ENCODE measurements at regions not wholly inside any gene's neighbourhood (a gene's known extent, or its start where the extent isn't known, plus 50 kb on each side); places are given as distances from the start of the nearest gene placed in this dataset.
"Not testable (repeated sequence)": the region's sequence is repeated elsewhere in the genome, so short reads cannot be mapped to it uniquely, and the experiment has no call there.

DNA sequence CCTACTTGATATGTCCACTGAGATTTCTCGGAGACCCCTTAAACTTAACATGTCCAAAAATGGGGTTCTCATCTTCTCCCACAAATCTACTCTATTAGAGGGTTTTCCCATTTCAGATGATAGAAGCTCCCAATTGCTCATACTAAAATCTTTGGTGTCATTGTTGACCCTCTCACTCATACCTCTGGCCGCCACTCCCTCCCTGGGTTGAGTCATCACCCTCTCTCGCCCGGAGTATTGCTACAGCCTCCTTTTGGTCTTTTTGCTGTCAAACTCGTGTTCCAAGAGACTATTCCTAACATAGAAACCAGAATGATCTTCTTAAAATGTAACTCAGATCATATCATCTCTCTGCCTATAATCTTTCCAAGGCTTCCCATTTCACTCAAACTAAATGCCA lies 91.0 kb upstream of the GNAQ start:
- no peak for DNase-seq (ENCODE audit: low read depth)

DNA sequence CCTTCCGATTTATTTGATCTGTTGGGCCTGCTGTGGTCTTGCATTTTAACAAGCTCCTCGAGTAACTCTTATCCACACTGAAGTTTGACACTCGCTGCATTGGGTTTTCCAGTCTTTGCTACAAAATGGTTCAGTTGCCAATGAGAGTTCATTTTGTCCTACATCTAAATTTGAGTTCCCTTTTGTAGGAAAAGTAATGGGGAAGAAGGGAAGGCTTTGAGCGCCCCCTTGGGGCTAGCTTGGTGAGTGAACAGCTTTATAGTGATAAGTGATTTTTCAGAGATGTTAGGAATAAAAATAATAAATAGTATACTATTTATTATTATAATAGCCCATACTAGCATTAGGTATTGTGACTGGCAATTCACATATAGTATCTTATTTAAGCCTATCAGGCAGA lies 89.9 kb upstream of the GNAQ start:
- peak; percentile 37 for DNase-seq (ENCODE audit: low read depth)

DNA sequence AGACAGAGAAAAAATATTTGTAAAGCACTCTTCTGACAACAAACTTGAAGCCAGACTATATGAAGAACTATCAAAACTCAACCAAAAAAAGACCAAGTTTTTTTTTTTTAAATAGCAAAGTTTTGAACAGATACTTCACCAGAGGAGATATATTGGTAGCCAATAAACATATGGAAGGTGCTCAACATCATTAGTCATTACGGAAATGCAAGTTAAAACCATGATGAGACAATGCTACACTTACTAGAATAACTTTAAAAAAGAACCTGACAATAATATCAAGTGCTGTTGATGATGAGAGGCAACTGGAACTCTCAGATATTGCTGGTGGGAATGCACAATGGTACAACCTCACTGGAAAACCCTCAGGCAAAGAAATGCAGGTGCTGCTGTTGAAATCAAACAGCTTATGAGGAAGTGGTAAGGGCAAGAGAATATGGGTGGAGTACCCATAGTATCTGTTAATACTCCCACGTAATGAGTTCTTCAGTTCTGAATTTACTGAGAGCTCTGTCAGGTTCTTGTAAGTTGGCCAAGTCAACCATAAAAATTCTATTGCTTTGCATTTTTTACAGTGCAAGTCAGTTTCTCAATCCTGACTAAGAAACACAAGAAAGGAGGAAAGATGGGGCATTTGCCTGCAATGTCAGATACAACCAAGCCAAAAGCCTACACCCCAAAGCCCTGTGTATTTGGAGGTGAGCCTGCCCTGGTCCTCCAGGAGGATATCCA lies 87.3 kb upstream of the GNAQ start:
- DNase-seq (ENCODE audit: low read depth) = no peak

DNA sequence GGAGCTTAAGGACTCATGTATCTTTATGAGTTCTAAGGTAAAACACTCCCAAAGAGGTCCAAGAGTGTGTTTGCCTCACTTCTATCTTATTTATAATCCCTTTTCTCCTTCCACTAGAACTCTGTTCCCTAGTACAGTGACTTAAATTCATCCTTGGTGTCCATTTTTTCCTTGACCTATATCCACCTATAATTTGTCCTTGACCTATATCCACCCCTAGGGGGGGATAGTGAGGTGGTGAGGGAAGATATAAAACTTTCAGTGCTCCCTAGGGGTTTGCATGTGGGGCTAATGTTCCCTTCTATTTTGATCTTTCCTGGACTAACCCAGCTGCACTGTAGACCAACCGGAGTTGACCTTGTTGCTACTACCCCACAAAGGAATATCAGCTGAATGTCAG lies 83.5 kb upstream of the GNAQ start:
- DNase-seq (ENCODE audit: low read depth) = no peak

DNA sequence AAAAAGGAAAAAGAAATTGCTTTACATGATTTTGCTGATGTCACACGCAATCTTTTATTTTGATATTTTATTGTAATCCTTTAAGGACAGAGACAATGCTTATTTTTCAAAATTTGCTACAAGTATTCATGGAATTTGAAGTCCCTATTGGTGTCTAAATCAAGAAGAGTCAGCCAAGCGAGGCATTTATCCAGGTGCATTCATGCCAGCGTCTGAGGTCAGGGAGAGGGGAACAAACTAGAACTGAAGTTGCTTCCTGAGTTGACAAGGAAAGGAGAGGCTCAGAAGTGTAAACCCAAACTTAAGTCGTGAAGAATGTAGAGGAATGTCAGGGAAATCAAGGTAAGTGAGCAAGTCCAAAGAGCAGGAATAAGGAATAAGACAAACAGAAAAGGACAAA lies 83.0 kb upstream of the GNAQ start:
- DNase-seq (ENCODE audit: low read depth) = no peak

DNA sequence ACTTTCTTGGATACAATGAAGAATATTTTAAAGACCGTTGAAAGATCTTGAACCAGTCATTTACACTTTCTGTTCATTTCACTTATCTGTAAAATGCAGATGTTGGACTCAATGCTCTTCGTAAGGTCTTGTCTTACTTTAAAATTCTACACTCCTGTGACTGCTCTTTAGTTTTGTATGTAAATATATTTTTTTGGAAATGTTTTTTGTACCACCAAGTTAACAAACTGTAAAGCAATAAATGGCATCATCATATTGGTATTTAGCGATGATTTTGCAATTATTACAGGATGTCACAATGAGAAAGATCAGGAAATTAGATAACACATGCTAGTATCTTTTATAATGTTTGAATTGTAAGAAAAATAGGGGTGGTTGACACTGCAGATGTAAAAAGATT lies 80.8 kb upstream of the GNAQ start:
- no peak for DNase-seq (ENCODE audit: low read depth)

DNA sequence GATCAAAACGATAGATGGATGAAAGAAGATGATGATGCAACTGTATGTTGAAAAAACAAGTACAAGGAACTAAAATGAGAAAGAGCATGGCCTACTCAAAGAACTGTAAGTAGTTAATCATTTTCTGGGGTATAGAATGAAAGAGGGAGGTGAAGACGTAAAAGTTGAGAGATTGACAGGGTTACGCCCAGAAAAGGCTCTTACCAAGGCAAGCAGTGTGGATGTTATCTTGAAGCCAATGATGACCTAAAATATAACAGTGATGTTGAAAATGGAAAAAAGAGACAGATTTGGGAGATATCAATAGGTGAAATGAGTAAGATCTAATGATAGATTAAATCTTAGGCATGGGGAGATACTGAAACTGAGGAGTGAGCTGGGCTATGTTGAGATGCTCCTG lies 80.4 kb upstream of the GNAQ start:
- DNase-seq (ENCODE audit: low read depth) = no peak

DNA sequence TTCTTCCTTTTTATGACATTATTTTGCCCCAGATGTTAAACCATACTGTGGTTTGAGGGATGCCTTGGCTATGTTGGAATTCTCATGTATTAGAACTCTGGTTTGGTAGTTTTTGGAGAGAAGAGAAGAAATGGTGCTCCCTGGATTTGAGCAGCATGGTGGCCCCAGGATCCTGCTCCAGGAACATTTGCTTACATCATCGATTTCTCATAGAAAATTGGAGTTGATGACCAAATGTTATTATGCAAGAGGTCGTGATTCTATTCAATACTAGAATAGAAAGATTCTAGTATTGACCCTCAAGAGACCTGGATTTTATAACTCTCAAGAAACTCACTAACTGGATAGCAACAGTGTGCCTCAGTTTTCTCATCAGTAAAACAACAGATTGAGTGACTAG lies 77.5 kb upstream of the GNAQ start:
- no peak for DNase-seq (ENCODE audit: low read depth)

DNA sequence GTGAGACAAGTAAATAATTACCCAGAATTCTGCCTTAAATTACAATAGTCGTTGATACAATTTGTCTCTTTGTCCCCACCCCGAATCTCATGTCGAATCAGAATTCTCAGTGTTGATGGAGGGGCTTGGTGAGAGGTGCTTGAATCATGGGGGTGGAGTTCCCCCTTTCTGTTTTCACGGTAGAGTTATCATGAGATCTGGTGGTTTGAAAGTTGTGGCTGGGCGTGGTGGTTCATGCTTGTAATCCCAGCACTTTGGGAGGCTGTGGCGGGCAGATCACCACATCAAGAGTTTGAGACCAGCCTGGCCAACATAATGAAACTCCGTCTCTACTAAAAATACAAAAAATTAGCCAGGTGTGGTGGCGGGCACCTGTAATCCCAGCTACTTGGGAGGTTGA lies 75.0 kb upstream of the GNAQ start:
- DNase-seq (ENCODE audit: low read depth) = not testable (repeated sequence)

DNA sequence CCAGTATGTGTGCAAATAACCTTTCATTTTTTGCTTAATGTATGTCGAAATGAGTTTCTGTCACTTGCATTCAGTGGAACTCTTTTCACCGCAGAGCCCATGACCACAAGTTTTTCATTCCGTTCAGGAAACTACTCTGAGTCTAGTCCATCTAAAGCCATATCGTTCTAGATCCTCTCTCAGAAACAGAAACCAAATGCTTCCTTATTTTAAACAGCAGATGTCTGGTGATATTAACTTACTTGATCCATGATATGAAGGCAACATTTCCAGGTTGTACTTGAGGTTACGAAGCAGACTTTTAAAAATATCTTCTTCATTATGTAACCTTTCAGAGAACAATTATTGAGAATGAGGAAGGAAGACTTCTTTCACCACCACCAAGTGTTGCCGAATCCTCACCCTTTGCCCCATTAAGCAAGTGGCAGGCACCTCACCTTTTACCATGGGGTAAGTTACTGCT lies 72.4 kb upstream of the GNAQ start:
- DNase-seq (ENCODE audit: low read depth) = no peak

DNA sequence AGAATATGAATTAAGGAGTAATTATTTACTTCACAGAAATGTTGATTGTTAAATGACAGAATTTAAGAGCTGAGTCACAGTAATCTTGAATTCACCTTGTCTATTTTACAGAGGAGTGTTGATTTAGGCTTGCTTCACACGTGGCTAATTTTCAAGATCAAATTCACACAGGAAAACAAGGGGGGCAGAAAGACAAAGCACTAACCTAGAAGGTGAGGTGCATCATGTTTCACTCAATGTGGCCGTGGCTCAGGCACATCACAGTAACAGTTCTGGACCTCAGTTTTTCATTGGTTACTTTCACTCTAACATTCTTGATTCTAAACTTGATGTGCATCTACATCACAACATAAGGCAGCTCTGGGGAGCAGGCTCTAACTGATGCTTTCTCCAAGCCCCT lies 69.6 kb upstream of the GNAQ start:
- DNase-seq (ENCODE audit: low read depth) = no peak

DNA sequence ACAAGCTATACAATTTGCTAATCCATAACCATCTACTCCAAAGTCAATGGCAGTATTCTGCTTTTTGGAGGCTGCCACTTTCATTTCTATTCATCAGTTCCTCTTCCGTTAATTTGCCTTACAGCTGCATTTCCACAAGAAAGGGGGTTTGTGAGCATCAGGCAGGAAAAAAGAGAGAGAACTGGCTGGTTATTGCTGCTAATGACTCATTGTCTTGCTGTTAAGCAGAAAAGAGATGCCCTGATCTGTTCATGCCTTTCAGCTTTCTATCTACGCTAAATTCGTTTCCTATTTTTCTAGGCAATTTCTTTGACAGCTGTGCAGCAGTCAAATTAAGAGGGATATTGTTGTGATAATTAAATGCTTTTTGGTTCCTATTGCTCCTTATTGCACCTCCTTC lies 65.9 kb upstream of the GNAQ start:
- DNase-seq (ENCODE audit: low read depth) = no peak

DNA sequence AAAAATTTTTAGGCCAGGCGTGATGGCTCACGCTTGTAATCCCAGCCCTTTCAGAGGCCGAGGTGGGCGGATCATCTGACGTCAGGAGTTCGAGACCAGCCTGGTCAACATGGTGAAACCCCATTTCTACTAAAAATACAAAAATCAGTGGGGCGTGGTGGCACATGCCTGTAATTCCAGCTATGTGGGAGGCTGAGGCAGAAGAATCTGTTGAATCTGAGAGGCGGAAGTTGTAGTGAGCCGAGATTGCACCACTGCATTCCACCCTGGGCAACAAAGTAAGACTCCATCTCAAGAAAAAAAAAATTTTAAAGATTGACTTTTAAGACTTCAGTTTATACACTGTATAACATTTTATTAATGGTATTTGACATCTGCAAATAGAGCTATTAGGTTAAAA lies 60.1 kb upstream of the GNAQ start:
- no peak for DNase-seq (ENCODE audit: low read depth)

DNA sequence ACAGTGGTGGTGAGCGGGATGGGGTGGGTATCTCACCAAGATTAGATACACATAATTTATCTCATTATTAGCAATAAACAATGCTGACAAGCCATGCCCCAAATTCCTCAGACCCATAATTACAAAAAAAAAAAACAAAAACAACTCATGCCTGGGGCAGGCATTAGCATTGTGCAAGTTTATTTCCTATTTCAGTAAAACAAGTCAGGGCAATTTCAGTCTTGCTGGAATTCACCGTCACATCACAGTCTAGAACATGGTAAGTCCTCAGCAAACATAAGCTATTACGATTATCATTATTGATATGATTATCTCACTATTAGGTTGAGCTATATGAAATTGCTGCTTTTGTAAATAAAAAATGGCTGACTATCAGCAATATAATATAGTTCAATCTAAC lies 57.5 kb upstream of the GNAQ start:
- no peak for DNase-seq (ENCODE audit: low read depth)

DNA sequence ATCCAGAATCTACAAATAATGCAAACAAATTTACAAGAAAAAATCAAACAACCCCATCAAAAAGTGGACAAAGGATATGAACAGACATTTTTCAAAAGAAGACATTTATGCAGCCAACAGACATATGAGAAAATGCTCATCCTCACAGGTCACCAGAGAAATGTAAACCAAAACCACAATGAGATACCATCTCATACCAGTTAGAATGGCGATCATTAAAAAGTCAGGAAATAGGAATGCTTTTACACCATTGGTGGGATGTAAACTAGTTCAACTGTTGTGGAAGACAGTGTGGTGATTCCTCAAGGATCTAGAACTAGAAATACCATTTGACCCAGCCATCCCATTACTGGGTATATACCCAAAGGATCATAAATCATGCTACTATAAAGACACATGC lies 56.6 kb upstream of the GNAQ start:
- not testable (repeated sequence) for DNase-seq (ENCODE audit: low read depth)
